Mesodermal cell (in vitro differentiated cells): ENCODE measurements at regions not wholly inside any gene's neighbourhood (a gene's known extent, or its start where the extent isn't known, plus 50 kb on each side); places are given as distances from the start of the nearest gene placed in this dataset.

Source experiments
- H3K27ac ChIP-seq: 2 replicates; pipeline ENCODE4 v1.7.0; 2013; ENCODE audit warnings: mild to moderate bottlenecking, low read depth, low read length, moderate library complexity; ENCODE audit not compliant: severe bottlenecking
- H3K36me3 ChIP-seq: 2 replicates; pipeline ENCODE4 v1.7.1; 2013; ENCODE audit warnings: mild to moderate bottlenecking, low read length, moderate library complexity; ENCODE audit not compliant: control insufficient read depth, insufficient read depth
- H3K4me1 ChIP-seq: one replicate; pipeline ENCODE4 v1.7.1; 2013; ENCODE audit warnings: mild to moderate bottlenecking, low read length; ENCODE audit not compliant: insufficient read depth, control insufficient read depth, poor library complexity, severe bottlenecking
- H3K4me3 ChIP-seq: 2 replicates; pipeline ENCODE4 v1.7.0; 2013; ENCODE audit warnings: low read length, control low read depth, mild to moderate bottlenecking; ENCODE audit not compliant: insufficient read depth, poor library complexity, severe bottlenecking; ENCODE audit errors: extremely low read depth
- H3K9me3 ChIP-seq: 2 replicates; pipeline ENCODE4 v1.7.1; 2013; ENCODE audit warnings: mild to moderate bottlenecking, low read length, moderate library complexity; ENCODE audit not compliant: control insufficient read depth
- WGBS, 2 experiments: methylation state at CpG; one replicate each; pipeline ENCODE4 v1.1.5; 2013; ENCODE audit warnings: missing lambda C conversion rate in 2 of 2; ENCODE audit not compliant: insufficient coverage in 2 of 2; 5-methylcytosine and 5-hydroxymethylcytosine counted together

- H3K4me3 ChIP-seq, result no peak overlapping the region
- peaks cover 18% of the 10 kb centered on the region for H3K9me3 ChIP-seq
- WGBS, 2 experiments, result 60 to 86% methylated on average over 1 to 3 of the region's 5 CpGs
- no peak overlapping the region for H3K27ac ChIP-seq
- H3K4me1 ChIP-seq, result no peaks in the 10 kb centered on the region
- H3K36me3 ChIP-seq, result no peaks in the 10 kb centered on the region
Observed at GRCh38 chr3:131151-131888, 65.2 kb upstream of the CHL1 start.

GRCh38 chr3:132378-132777 is 64.2 kb upstream of the CHL1 start:
- Histone ChIP-seq H3K4me3 (no peak overlapping the region), H3K36me3 (no peaks in the 10 kb centered on the region), H3K9me3 (peaks cover 23% of the 10 kb centered on the region), H3K4me1 (no peaks in the 10 kb centered on the region), H3K27ac (no peak overlapping the region)

GRCh38 chr3:132904-133303 is 63.7 kb upstream of the CHL1 start:
- Histone ChIP-seq H3K4me1 (no peaks in the 10 kb centered on the region), H3K9me3 (peaks cover 18% of the 10 kb centered on the region)

GRCh38 chr3:140748-141330 is 55.7 kb upstream of the CHL1 start:
- 27 to 63% methylated on average over 1 to 2 of the region's 5 CpGs for WGBS, 2 experiments
- Histone ChIP-seq H3K4me1 (no peaks in the 10 kb centered on the region), H3K36me3 (no peaks in the 10 kb centered on the region), H3K4me3 (no peak overlapping the region), H3K9me3 (peaks cover 51% of the 10 kb centered on the region), H3K27ac (no peak overlapping the region)

More at GRCh38 chr3:132904-133303, 63.7 kb upstream of the CHL1 start:
- Histone ChIP-seq H3K36me3 (no peaks in the 10 kb centered on the region), H3K27ac (no peak overlapping the region), H3K4me3 (no peak overlapping the region)
- WGBS, 2 experiments, result 33% methylated on average over 1 of the region's 2 CpGs; no CpG with 5 or more reads in 1 of the 2 experiments
